22Rv1 (cell line): ENCODE measurements at regions not wholly inside any gene's neighbourhood (a gene's known extent, or its start where the extent isn't known, plus 50 kb on each side); places are given as distances from the start of the nearest gene placed in this dataset.

Experiments used
- ZFX ChIP-seq: fragments of 450-650 bp; IDR thresholded peaks from 2 replicates; pipeline ENCODE4 v1.6.1; 2017; ENCODE audit warnings: antibody characterized with exemption, borderline replicate concordance
- TF ChIP-seq, protein P1 (sequence below): fragments of 450-650 bp; IDR thresholded peaks from 2 replicates; pipeline ENCODE4 v1.5.1; 2017; ENCODE audit warnings: mild to moderate bottlenecking

GRCh38 chr2:10221976-10222870, 80.5 kb upstream of the HPCAL1 start:
- TF ChIP-seq, protein P1, sequence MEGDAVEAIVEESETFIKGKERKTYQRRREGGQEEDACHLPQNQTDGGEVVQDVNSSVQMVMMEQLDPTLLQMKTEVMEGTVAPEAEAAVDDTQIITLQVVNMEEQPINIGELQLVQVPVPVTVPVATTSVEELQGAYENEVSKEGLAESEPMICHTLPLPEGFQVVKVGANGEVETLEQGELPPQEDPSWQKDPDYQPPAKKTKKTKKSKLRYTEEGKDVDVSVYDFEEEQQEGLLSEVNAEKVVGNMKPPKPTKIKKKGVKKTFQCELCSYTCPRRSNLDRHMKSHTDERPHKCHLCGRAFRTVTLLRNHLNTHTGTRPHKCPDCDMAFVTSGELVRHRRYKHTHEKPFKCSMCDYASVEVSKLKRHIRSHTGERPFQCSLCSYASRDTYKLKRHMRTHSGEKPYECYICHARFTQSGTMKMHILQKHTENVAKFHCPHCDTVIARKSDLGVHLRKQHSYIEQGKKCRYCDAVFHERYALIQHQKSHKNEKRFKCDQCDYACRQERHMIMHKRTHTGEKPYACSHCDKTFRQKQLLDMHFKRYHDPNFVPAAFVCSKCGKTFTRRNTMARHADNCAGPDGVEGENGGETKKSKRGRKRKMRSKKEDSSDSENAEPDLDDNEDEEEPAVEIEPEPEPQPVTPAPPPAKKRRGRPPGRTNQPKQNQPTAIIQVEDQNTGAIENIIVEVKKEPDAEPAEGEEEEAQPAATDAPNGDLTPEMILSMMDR = no peak
- TF ChIP-seq ZFX = no peak
